ENCODE measurements at regions not wholly inside any gene's neighbourhood (a gene's known extent, or its start where the extent isn't known, plus 50 kb on each side); places are given as distances from the start of the nearest gene placed in this dataset.

GRCh38 chr4:34649716-34650115, 1594.6 kb downstream of the ARAP2 start:
- H3K4me1 Mint-ChIP-seq: no peaks in the 10 kb centered on the region
- H3K23ac ChIP-seq (ENCODE audit: insufficient read length, low read depth, low read length): no peak overlapping the region
- no peak overlapping the region for H4K8ac ChIP-seq (replicated peaks; ENCODE audit: insufficient read length, low read depth, low read length)
- no peak overlapping the region for H3K56ac ChIP-seq (ENCODE audit: insufficient read length, low read depth, low read length)
- no peak overlapping the region for H3T11ph ChIP-seq (ENCODE audit: low read length)
- H2BK12ac ChIP-seq (ENCODE audit: insufficient read length, low read depth, low read length): no peak overlapping the region
- H3K79me2 ChIP-seq (ENCODE audit: insufficient read depth, low read length): no peaks in the 10 kb centered on the region
- H2BK5ac ChIP-seq (ENCODE audit: insufficient read length, low read length): no peak overlapping the region
- H3K79me1 ChIP-seq (ENCODE audit: insufficient read depth, low read depth, low read length, poor library complexity, severe bottlenecking): no peaks in the 10 kb centered on the region
- H3K27me3 Mint-ChIP-seq (ENCODE audit: low read depth): no peaks in the 10 kb centered on the region
- no peaks in the 10 kb centered on the region for H3K23me2 ChIP-seq (ENCODE audit: insufficient read length, low read depth, low read length, poor library complexity, severe bottlenecking)
- no peak overlapping the region for H2BK15ac ChIP-seq (ENCODE audit: low read depth, low read length)
- H3K27me3 ChIP-seq (ENCODE audit: insufficient read depth, low read length): no peaks in the 10 kb centered on the region
- no peak overlapping the region for H3K4me3 Mint-ChIP-seq
- DNase-seq: no peak
- no peak overlapping the region for H3K27ac Mint-ChIP-seq
- H4K5ac ChIP-seq (ENCODE audit: insufficient read length, low read depth, low read length): no peak overlapping the region
- H3K4me2 ChIP-seq (ENCODE audit: insufficient read depth, insufficient read length, low read length): no peak overlapping the region
- H3K9me3 ChIP-seq (ENCODE audit: control insufficient read depth, low read depth, low read length): no peaks in the 10 kb centered on the region
- no peak overlapping the region for H2BK20ac ChIP-seq (ENCODE audit: low read depth, low read length, poor library complexity, severe bottlenecking)
- no peaks in the 10 kb centered on the region for H3K4me1 ChIP-seq (ENCODE audit: insufficient read depth, low read length)
- H3K14ac ChIP-seq (ENCODE audit: insufficient read depth, low read length): no peak overlapping the region
- H3K36me3 Mint-ChIP-seq (ENCODE audit: insufficient read depth in 1 of 3, low read depth in 3 of 3): peaks cover 0 to 1% (median 0%) of the 10 kb centered on the region in 3 experiments; a peak in 1 of 7 replicates
- no peak overlapping the region for H3K27ac ChIP-seq (ENCODE audit: insufficient read length, low read depth, low read length)
- H2AFZ ChIP-seq (ENCODE audit: low read length): no peak overlapping the region
- no peak overlapping the region for H2AK5ac ChIP-seq (ENCODE audit: insufficient read length, low read length)
- no peak overlapping the region for H3K18ac ChIP-seq (ENCODE audit: insufficient read length, low read depth, low read length)
- H2BK120ac ChIP-seq (ENCODE audit: low read depth, low read length, poor library complexity, severe bottlenecking): no peak overlapping the region
- no peak overlapping the region for H3K9ac ChIP-seq (ENCODE audit: extremely low read depth, insufficient read length, low read length)
- no peaks in the 10 kb centered on the region for H4K20me1 ChIP-seq (ENCODE audit: control insufficient read depth, insufficient read depth, insufficient read length)
- peaks cover 0 to 3% of the 10 kb centered on the region in 2 experiments; a peak in 2 of 5 replicates for H3K9me3 Mint-ChIP-seq
- no peak overlapping the region for H3K4ac ChIP-seq (ENCODE audit: low read depth, low read length)
- no peak for TF ChIP-seq CTCF (conservative IDR thresholded peaks at IDR 0.05)
- no peak overlapping the region for H4K91ac ChIP-seq (ENCODE audit: insufficient read length, low read depth, low read length)

All from H9 (cell line).